Spleen (tissue), 11 donors: ENCODE measurements at regions not wholly inside any gene's neighbourhood (a gene's known extent, or its start where the extent isn't known, plus 50 kb on each side); places are given as distances from the start of the nearest gene placed in this dataset.

Experiments used
- DNase-seq: peaks from one replicate; pipeline ENCODE4 v3.0.0-alpha.2; 2020
- H3K27ac ChIP-seq, 8 donors: fragments of 200-600 bp; sonication (generic) in 7 of 8; 1 replicate in 4 of 8; 2 replicates in 4 of 8; pipeline versions ENCODE4 v1.5.0 to v1.8.0; 2016 to 2021; ENCODE audit warnings: inconsistent platforms in 4 of 8, mild to moderate bottlenecking in 4 of 8, moderate library complexity in 1 of 8
- H3K27me3 ChIP-seq, 7 donors: fragments of 200-600 bp; sonication (generic) in 6 of 7; replicated peaks in 1 of 7; 1 replicate in 4 of 7; 2 replicates in 3 of 7; pipeline versions ENCODE4 v1.5.0 to v1.8.0; 2016 to 2021; ENCODE audit warnings: inconsistent platforms in 3 of 7, mild to moderate bottlenecking in 1 of 7
- H3K36me3 ChIP-seq, 6 donors: fragments of 200-600 bp; sonication (generic) in 5 of 6; 1 replicate in 4 of 6; 2 replicates in 2 of 6; pipeline versions ENCODE4 v1.5.0 to v1.8.0; 2016 to 2021; ENCODE audit warnings: inconsistent platforms in 2 of 6
- H3K4me1 ChIP-seq, 6 donors: fragments of 200-600 bp; sonication (generic) in 5 of 6; 1 replicate in 3 of 6; 2 replicates in 3 of 6; pipeline versions ENCODE4 v1.5.0 to v1.8.0; 2016 to 2021; ENCODE audit warnings: inconsistent platforms in 3 of 6
- H3K4me3 ChIP-seq, 8 donors: fragments of 200-600 bp; sonication (generic) in 7 of 8; 1 replicate in 4 of 8; 2 replicates in 4 of 8; pipeline versions ENCODE4 v1.5.0 to v1.8.0; 2016 to 2021; ENCODE audit warnings: inconsistent platforms in 4 of 8, mild to moderate bottlenecking in 4 of 8, moderate library complexity in 2 of 8
- H3K9me3 ChIP-seq, 8 donors: fragments of 200-600 bp; sonication (generic) in 7 of 8; 1 replicate in 4 of 8; 2 replicates in 4 of 8; pipeline versions ENCODE4 v1.5.0 to v1.8.0; 2016 to 2021; ENCODE audit warnings: inconsistent platforms in 4 of 8
- POLR2A ChIP-seq, 3 donors: fragments of 450-650 bp; IDR thresholded peaks; one replicate each; pipeline ENCODE4 v1.5.1; 2017; ENCODE audit warnings: antibody characterized with exemption in 3 of 3, mild to moderate bottlenecking in 1 of 3
- POLR2AphosphoS5 ChIP-seq, 3 donors: sonication (generic); formaldehyde crosslinking; IDR thresholded peaks; one replicate each; pipeline ENCODE4 v1.5.1; 2017; ENCODE audit warnings: antibody characterized with exemption in 3 of 3
- WGBS, 5 donors: extraction: QIAGEN DNeasy Blood & Tissue Kit in 3 of 5; methylation state at CpG; one replicate each; pipeline versions ENCODE4 v1.1.5 to v1.1.7; 2013 to 2018; 5-methylcytosine and 5-hydroxymethylcytosine counted together
- intact Hi-C: fragments of 100-400 bp; cut with DNase I; formaldehyde crosslinking; loops from one replicate; pipeline ENCODE4 v1.15.0; 2023; ENCODE audit warnings: low total_unique reads
- TF ChIP-seq, protein P1 (sequence below), 11 experiments: fragments of 200-600 bp in 7 of 11; fragments of 450-650 bp in 4 of 11; sonication (generic) in 4 of 11; IDR thresholded peaks in 8 of 11; conservative IDR thresholded peaks in 3 of 11; 1 replicate in 7 of 11; 2 replicates in 4 of 11; pipeline versions ENCODE4 v1.4.0 to v1.8.0; 2016 to 2021; ENCODE audit warnings: antibody characterized with exemption in 11 of 11, inconsistent platforms in 4 of 11, mild to moderate bottlenecking in 1 of 11
- donor health status: healthy with polysubstance abuse.
- donor health status: DM: no; HTN: no; CAD: no; lungs with moderate emphysema.
- donor health status: DM: no; HTN: no; CAD: no.
- donor health status: Bipolar disorder and iron deficiency.
- donor health status: healthy.
- donor health status: DM: no; HTN: no; CAD: no.
- donor health status: DM: yes; HTN: yes; CAD: no.

DNA sequence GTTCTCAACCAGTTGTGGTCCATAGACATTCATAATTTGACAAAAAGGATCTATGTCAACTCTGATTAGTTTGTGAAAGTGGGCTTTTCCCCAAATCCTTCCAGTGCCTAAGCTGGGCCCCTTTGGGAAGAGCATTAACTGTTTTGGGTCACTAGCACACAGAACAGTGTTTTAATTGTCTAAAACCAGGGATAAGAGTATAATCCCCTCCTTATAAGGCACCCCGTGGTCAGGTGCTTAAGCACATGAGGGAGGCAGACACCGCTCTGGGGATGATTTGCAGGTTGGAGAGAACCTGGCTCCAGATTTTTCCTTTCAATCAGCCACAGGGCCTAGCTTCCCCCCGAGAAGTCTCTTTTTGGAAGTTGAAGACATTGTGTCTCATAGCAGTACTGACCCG lies 53.6 kb upstream of the RFX8 start:
- no peaks in the 10 kb centered on the region for H3K4me1 ChIP-seq
- H3K36me3 ChIP-seq = no peaks in the 10 kb centered on the region
- H3K9me3 ChIP-seq = no peaks in the 10 kb centered on the region
- TF ChIP-seq, protein P1, sequence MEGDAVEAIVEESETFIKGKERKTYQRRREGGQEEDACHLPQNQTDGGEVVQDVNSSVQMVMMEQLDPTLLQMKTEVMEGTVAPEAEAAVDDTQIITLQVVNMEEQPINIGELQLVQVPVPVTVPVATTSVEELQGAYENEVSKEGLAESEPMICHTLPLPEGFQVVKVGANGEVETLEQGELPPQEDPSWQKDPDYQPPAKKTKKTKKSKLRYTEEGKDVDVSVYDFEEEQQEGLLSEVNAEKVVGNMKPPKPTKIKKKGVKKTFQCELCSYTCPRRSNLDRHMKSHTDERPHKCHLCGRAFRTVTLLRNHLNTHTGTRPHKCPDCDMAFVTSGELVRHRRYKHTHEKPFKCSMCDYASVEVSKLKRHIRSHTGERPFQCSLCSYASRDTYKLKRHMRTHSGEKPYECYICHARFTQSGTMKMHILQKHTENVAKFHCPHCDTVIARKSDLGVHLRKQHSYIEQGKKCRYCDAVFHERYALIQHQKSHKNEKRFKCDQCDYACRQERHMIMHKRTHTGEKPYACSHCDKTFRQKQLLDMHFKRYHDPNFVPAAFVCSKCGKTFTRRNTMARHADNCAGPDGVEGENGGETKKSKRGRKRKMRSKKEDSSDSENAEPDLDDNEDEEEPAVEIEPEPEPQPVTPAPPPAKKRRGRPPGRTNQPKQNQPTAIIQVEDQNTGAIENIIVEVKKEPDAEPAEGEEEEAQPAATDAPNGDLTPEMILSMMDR (IDR thresholded peaks at IDR 0.05 in 8 of 11, conservative IDR thresholded peaks at IDR 0.05 in 3 of 11) = no peak
- TF ChIP-seq POLR2A (IDR thresholded peaks at IDR 0.05) = no peak
- no peak for TF ChIP-seq POLR2AphosphoS5 (IDR thresholded peaks at IDR 0.05)
- intact Hi-C loops = no loop called here
- 90 to 97% (median 93%) methylated on average over 4 of the region's 4 CpGs for WGBS, 5 donors
- H3K27ac ChIP-seq = no peak overlapping the region
- no peak for DNase-seq
- no peaks in the 10 kb centered on the region for H3K27me3 ChIP-seq
- H3K4me3 ChIP-seq = no peak overlapping the region

DNA sequence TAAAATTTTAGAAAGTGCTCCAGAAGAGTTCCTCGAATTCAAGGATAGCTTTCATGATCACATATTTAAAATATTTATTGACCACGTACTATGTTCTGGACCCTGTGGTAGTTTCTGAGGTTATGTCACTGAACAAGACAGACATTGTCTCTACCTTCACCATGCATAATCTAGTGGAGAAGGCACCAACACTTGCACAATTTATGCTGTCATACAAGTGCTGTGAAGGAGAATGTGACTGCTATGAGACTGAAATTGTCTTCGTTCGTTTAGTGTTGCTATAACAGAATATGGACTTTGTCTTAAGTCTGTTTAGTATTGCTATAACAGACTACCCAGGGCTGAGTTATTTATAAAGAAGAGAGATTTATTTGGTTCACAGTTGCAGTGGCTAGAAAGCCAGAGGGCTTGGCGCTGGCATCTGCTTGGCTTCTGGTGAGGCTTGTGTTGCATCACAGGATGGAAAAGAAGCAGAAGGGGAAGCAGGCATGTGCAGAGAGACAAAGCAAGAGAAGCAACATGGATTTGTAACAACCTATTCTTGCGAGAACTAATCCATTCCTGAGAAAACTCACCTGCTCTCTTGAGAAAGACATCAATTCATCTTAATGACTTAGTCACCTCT lies 50.0 kb upstream of the RFX8 start:
- Histone ChIP-seq H3K4me1 (peaks cover 0 to 9% (median 7%) of the 10 kb centered on the region in 6 donors), H3K4me3 (no peak overlapping the region), H3K27me3 (no peaks in the 10 kb centered on the region), H3K36me3 (no peaks in the 10 kb centered on the region), H3K27ac (no peak overlapping the region), H3K9me3 (no peaks in the 10 kb centered on the region)
- 63 to 84% (median 75%) methylated on average over 6 of the region's 6 CpGs for WGBS, 5 donors
- intact Hi-C loops = no loop called here
- no peak for DNase-seq
- TF ChIP-seq POLR2AphosphoS5 (IDR thresholded peaks at IDR 0.05) = no peak
- no peak for TF ChIP-seq POLR2A (IDR thresholded peaks at IDR 0.05)
- TF ChIP-seq, protein P1 (IDR thresholded peaks at IDR 0.05 in 8 of 11, conservative IDR thresholded peaks at IDR 0.05 in 3 of 11) = no peak
